H9 (cell line): ENCODE measurements at regions not wholly inside any gene's neighbourhood (a gene's known extent, or its start where the extent isn't known, plus 50 kb on each side); places are given as distances from the start of the nearest gene placed in this dataset.

Experiments
- DNase-seq: peaks from one replicate; pipeline ENCODE4 v3.0.0-alpha.2; 2017
- H2AFZ ChIP-seq: one replicate; pipeline ENCODE4 v1.6.1; 2013; ENCODE audit warnings: mild to moderate bottlenecking, low read length, control low read depth, moderate library complexity
- H2AK5ac ChIP-seq: 2 replicates; pipeline ENCODE4 v1.6.1; 2013; ENCODE audit warnings: low read length, control low read depth, mixed read lengths; ENCODE audit not compliant: insufficient read length
- H2BK120ac ChIP-seq: one replicate; pipeline ENCODE4 v1.6.1; 2013; ENCODE audit warnings: low read depth, mild to moderate bottlenecking, low read length, control low read depth, inconsistent platforms; ENCODE audit not compliant: poor library complexity, severe bottlenecking
- H2BK12ac ChIP-seq: 2 replicates; pipeline ENCODE4 v1.6.1; 2013; ENCODE audit warnings: low read length, control low read depth, mixed read lengths, low read depth; ENCODE audit not compliant: insufficient read length
- H2BK15ac ChIP-seq: 2 replicates; pipeline ENCODE4 v1.6.1; 2013; ENCODE audit warnings: low read depth, low read length, control low read depth
- H2BK20ac ChIP-seq: one replicate; pipeline ENCODE4 v1.6.1; 2013; ENCODE audit warnings: low read depth, mild to moderate bottlenecking, low read length, control low read depth, inconsistent platforms; ENCODE audit not compliant: poor library complexity, severe bottlenecking
- H2BK5ac ChIP-seq: 2 replicates; pipeline ENCODE4 v1.6.1; 2013; ENCODE audit warnings: low read length, control low read depth, mixed read lengths; ENCODE audit not compliant: insufficient read length
- H3K14ac ChIP-seq: 2 replicates; pipeline ENCODE4 v1.6.1; 2013; ENCODE audit warnings: low read length, control low read depth; ENCODE audit not compliant: insufficient read depth
- H3K18ac ChIP-seq: 2 replicates; pipeline ENCODE4 v1.6.1; 2013; ENCODE audit warnings: low read depth, mild to moderate bottlenecking, mixed read lengths, low read length, control low read depth; ENCODE audit not compliant: insufficient read length
- H3K23ac ChIP-seq: 2 replicates; pipeline ENCODE4 v1.6.1; 2013; ENCODE audit warnings: low read length, control low read depth, mixed read lengths, low read depth; ENCODE audit not compliant: insufficient read length
- H3K23me2 ChIP-seq: 2 replicates; pipeline ENCODE4 v1.6.1; 2013; ENCODE audit warnings: low read depth, mild to moderate bottlenecking, mixed read lengths, low read length, control low read depth; ENCODE audit not compliant: insufficient read length, poor library complexity, severe bottlenecking
- H3K27ac ChIP-seq: 2 replicates; pipeline ENCODE4 v1.5.1; 2013; ENCODE audit warnings: low read length, control low read depth, mixed read lengths, low read depth; ENCODE audit not compliant: insufficient read length
- H3K27me3 ChIP-seq: 2 replicates; pipeline ENCODE4 v1.6.1; 2013; ENCODE audit warnings: low read length, control low read depth, inconsistent platforms; ENCODE audit not compliant: insufficient read depth
- H3K4ac ChIP-seq: 2 replicates; pipeline ENCODE4 v1.6.1; 2013; ENCODE audit warnings: low read depth, mild to moderate bottlenecking, control low read depth, inconsistent platforms, low read length, moderate library complexity
- H3K4me1 ChIP-seq: 2 replicates; pipeline ENCODE4 v1.6.1; 2013; ENCODE audit warnings: low read length, control low read depth, inconsistent platforms; ENCODE audit not compliant: insufficient read depth
- H3K4me2 ChIP-seq: 2 replicates; pipeline ENCODE4 v1.6.1; 2013; ENCODE audit warnings: low read length, control low read depth, mixed read lengths; ENCODE audit not compliant: insufficient read length, insufficient read depth
- H3K56ac ChIP-seq: 2 replicates; pipeline ENCODE4 v1.6.1; 2013; ENCODE audit warnings: low read depth, mild to moderate bottlenecking, mixed read lengths, low read length, control low read depth; ENCODE audit not compliant: insufficient read length
- H3K79me1 ChIP-seq: 2 replicates; pipeline ENCODE4 v1.6.1; 2013; ENCODE audit warnings: low read depth, mild to moderate bottlenecking, moderate library complexity, low read length, control low read depth, inconsistent platforms; ENCODE audit not compliant: insufficient read depth, poor library complexity, severe bottlenecking
- H3K79me2 ChIP-seq: 2 replicates; pipeline ENCODE4 v1.6.1; 2013; ENCODE audit warnings: low read length, control low read depth, inconsistent platforms; ENCODE audit not compliant: insufficient read depth
- H3K9ac ChIP-seq: 2 replicates; pipeline ENCODE4 v1.6.1; 2013; ENCODE audit warnings: low read length, control low read depth, mixed read lengths; ENCODE audit not compliant: insufficient read length; ENCODE audit errors: extremely low read depth
- H3K9me3 ChIP-seq: one replicate; pipeline ENCODE4 v1.6.1; 2013; ENCODE audit warnings: low read depth, low read length, inconsistent platforms; ENCODE audit not compliant: control insufficient read depth
- H3T11ph ChIP-seq: one replicate; pipeline ENCODE4 v1.6.1; 2013; ENCODE audit warnings: mild to moderate bottlenecking, low read length, control low read depth, inconsistent platforms
- H4K20me1 ChIP-seq: one replicate; pipeline ENCODE4 v1.6.1; 2013; ENCODE audit not compliant: control insufficient read depth, insufficient read length, insufficient read depth
- H4K5ac ChIP-seq: 2 replicates; pipeline ENCODE4 v1.6.1; 2013; ENCODE audit warnings: low read depth, mild to moderate bottlenecking, mixed read lengths, low read length, control low read depth; ENCODE audit not compliant: insufficient read length
- H4K8ac ChIP-seq: replicated peaks from 2 replicates; pipeline ENCODE4 v1.6.1; 2013; ENCODE audit warnings: low read length, control low read depth, mixed read lengths, low read depth; ENCODE audit not compliant: insufficient read length
- H4K91ac ChIP-seq: 2 replicates; pipeline ENCODE4 v1.6.1; 2013; ENCODE audit warnings: low read depth, mild to moderate bottlenecking, moderate library complexity, mixed read lengths, low read length, control low read depth; ENCODE audit not compliant: insufficient read length
- H3K27ac Mint-ChIP-seq, 3 experiments: 2 replicates in 2 of 3; 3 replicates in 1 of 3; pipeline ENCODE4 v1.8.0; 2020 to 2021; ENCODE audit warnings: mixed read lengths in 3 of 3, mild to moderate bottlenecking in 1 of 3, moderate library complexity in 1 of 3
- H3K27me3 Mint-ChIP-seq: 2 replicates; pipeline ENCODE4 v1.8.0; 2021; ENCODE audit warnings: low read depth, mild to moderate bottlenecking, moderate library complexity, mixed read lengths
- H3K36me3 Mint-ChIP-seq, 3 experiments: 2 replicates in 2 of 3; 3 replicates in 1 of 3; pipeline ENCODE4 v1.8.0; 2020 to 2021; ENCODE audit warnings: low read depth in 3 of 3, mixed read lengths in 3 of 3; ENCODE audit not compliant: insufficient read depth in 1 of 3
- H3K4me1 Mint-ChIP-seq, 2 experiments: 2 replicates each; pipeline ENCODE4 v1.8.0; 2020; ENCODE audit warnings: mixed read lengths in 2 of 2
- H3K4me3 Mint-ChIP-seq, 2 experiments: 2 replicates in 1 of 2; 3 replicates in 1 of 2; pipeline ENCODE4 v1.8.0; 2020 to 2021; ENCODE audit warnings: mild to moderate bottlenecking in 2 of 2, mixed read lengths in 2 of 2, moderate library complexity in 1 of 2
- H3K9me3 Mint-ChIP-seq, 2 experiments: 2 replicates in 1 of 2; 3 replicates in 1 of 2; pipeline ENCODE4 v1.8.0; 2020; ENCODE audit warnings: mild to moderate bottlenecking in 2 of 2, mixed read lengths in 2 of 2, moderate library complexity in 1 of 2
- CTCF ChIP-seq: fragments of 200-600 bp; sonication (generic); conservative IDR thresholded peaks from 3 replicates; pipeline ENCODE4 v1.8.0; 2021; ENCODE audit warnings: antibody characterized with exemption, mild to moderate bottlenecking
- WGBS: extraction: QIAGEN DNeasy Blood & Tissue Kit; methylation state at CpG from one replicate; pipeline ENCODE4 v1.1.7; 2013; ENCODE audit warnings: missing lambda C conversion rate, low lambda C conversion rate, mixed read lengths; ENCODE audit not compliant: insufficient read length; ENCODE audit errors: extremely low coverage; 5-methylcytosine and 5-hydroxymethylcytosine counted together

- H3K9ac ChIP-seq, result no peak overlapping the region
- H3K79me2 ChIP-seq, result no peaks in the 10 kb centered on the region
- no peaks in the 10 kb centered on the region for H3K23me2 ChIP-seq
- no peak overlapping the region for H2BK15ac ChIP-seq
- no peaks in the 10 kb centered on the region for H3K79me1 ChIP-seq
- no peaks in the 10 kb centered on the region for H3K9me3 ChIP-seq
- no peak overlapping the region for H3K27ac ChIP-seq
- H2AFZ ChIP-seq, result no peak overlapping the region
- no peak overlapping the region for H4K8ac ChIP-seq
- Mint-ChIP-seq H3K9me3 (peaks cover 0 to 4% of the 10 kb centered on the region in 2 experiments; a peak in 2 of 5 replicates), H3K4me1 (peaks cover 5% of the 10 kb centered on the region in 2 experiments), H3K36me3 (no peaks in the 10 kb centered on the region), H3K27me3 (peaks cover 6% of the 10 kb centered on the region; the same call in 1 of the 2 replicates), H3K27ac (no peak overlapping the region), H3K4me3 (no peak overlapping the region)
- no peak overlapping the region for H4K5ac ChIP-seq
- H2BK12ac ChIP-seq, result no peak overlapping the region
- H2BK20ac ChIP-seq, result no peak overlapping the region
- no peak overlapping the region for H3T11ph ChIP-seq
- no peak overlapping the region for H3K18ac ChIP-seq
- no peaks in the 10 kb centered on the region for H4K20me1 ChIP-seq
- H2BK120ac ChIP-seq, result no peak overlapping the region
- H3K27me3 ChIP-seq, result no peaks in the 10 kb centered on the region
- H2BK5ac ChIP-seq, result no peak overlapping the region
- no peak overlapping the region for H3K56ac ChIP-seq
- no peak overlapping the region for H4K91ac ChIP-seq
- H3K23ac ChIP-seq, result no peak overlapping the region
- WGBS, result no CpG with 5 or more reads among the region's 12 CpGs
- no peak for DNase-seq
- no peak overlapping the region for H3K4ac ChIP-seq
- H3K14ac ChIP-seq, result no peak overlapping the region
- no peak overlapping the region for H3K4me2 ChIP-seq
- no peaks in the 10 kb centered on the region; the same call in 1 of the 2 replicates for H3K4me1 ChIP-seq
- TF ChIP-seq CTCF, result no peak
- H2AK5ac ChIP-seq, result no peak overlapping the region
Observed at GRCh38 chr13:111037927-111038326, 77.2 kb upstream of the ARHGEF7 start.
